MCF 10A (cell line): ENCODE measurements at regions not wholly inside any gene's neighbourhood (a gene's known extent, or its start where the extent isn't known, plus 50 kb on each side); places are given as distances from the start of the nearest gene placed in this dataset.

Source experiments
- BruUV-seq: library from RNA; stranded (reverse); fragments of 400-500 nt; replicated peaks from 2 replicates; lab custom pipeline; 2021; lab: Mats Ljungman, UMichigan
- CTCF ChIA-PET: fragments of 300-600 bp; sonication (Branson Sonifier 250); formaldehyde crosslinking; extraction: SDS; loops from one replicate; lab custom pipeline; 2021; ENCODE audit warnings: antibody characterized with exemption, inconsistent platforms; lab: Yijun Ruan, JAX
- POLR2A ChIA-PET: fragments of 300-600, 350-650 bp; sonication (Branson Sonifier 250); formaldehyde crosslinking; extraction: SDS; loops from one replicate; lab custom pipeline; 2020; ENCODE audit warnings: antibody characterized with exemption, inconsistent platforms; lab: Yijun Ruan, JAX
- DNase-seq: peaks from one replicate; pipeline ENCODE4 v3.0.0-alpha.2; 2018; ENCODE audit not compliant: unreplicated experiment
- H3K27ac Mint-ChIP-seq: one replicate; pipeline ENCODE4 v1.8.0; 2022; ENCODE audit warnings: mild to moderate bottlenecking, low read depth, mixed read lengths; ENCODE audit not compliant: unreplicated experiment
- H3K27me3 Mint-ChIP-seq: one replicate; pipeline ENCODE4 v1.8.0; 2022; ENCODE audit warnings: mixed read lengths; ENCODE audit not compliant: insufficient read depth, unreplicated experiment
- H3K36me3 Mint-ChIP-seq: one replicate; pipeline ENCODE4 v1.8.0; 2022; ENCODE audit warnings: mild to moderate bottlenecking, moderate library complexity, mixed read lengths; ENCODE audit not compliant: insufficient read depth, unreplicated experiment
- H3K4me1 Mint-ChIP-seq: one replicate; pipeline ENCODE4 v1.8.0; 2022; ENCODE audit warnings: mixed read lengths; ENCODE audit not compliant: insufficient read depth, unreplicated experiment
- H3K4me3 Mint-ChIP-seq: one replicate; pipeline ENCODE4 v1.8.0; 2022; ENCODE audit warnings: mild to moderate bottlenecking, moderate library complexity, mixed read lengths; ENCODE audit not compliant: unreplicated experiment
- H3K9me3 Mint-ChIP-seq: one replicate; pipeline ENCODE4 v1.8.0; 2022; ENCODE audit warnings: mixed read lengths; ENCODE audit not compliant: unreplicated experiment
- CTCF ChIP-seq: fragments of 200-600 bp; IDR thresholded peaks from one replicate; pipeline ENCODE4 v1.8.0; 2022; ENCODE audit warnings: antibody characterized with exemption, mild to moderate bottlenecking; ENCODE audit not compliant: unreplicated experiment
- intact Hi-C: fragments of 100-400 bp; cut with micrococcal nuclease; formaldehyde crosslinking; loops from 2 replicates; pipeline ENCODE4 v1.14.1; 2022

- Mint-ChIP-seq H3K4me3 (no peak overlapping the region), H3K27me3 (peaks cover 36% of the 10 kb centered on the region), H3K36me3 (no peaks in the 10 kb centered on the region), H3K4me1 (no peaks in the 10 kb centered on the region), H3K27ac (no peak overlapping the region), H3K9me3 (no peaks in the 10 kb centered on the region)
- DNase-seq: no peak
- ChIA-PET CTCF (interaction anchor here (1.1 kb wide), 1 partner anchor 146 kb away, joined by 3 read pairs; no protein-coding TSS in a partner anchor), POLR2A (no interaction called here)
- BruUV-seq: no TSS peak
- intact Hi-C loops: no loop called here
- TF ChIP-seq CTCF: no peak
Measured at GRCh38 chrX:95911062-95911461, 773.6 kb upstream of the DIAPH2 start.

- no peak for DNase-seq
Measured at GRCh38 chrX:95919605-95920004, 765.0 kb upstream of the DIAPH2 start.

GRCh38 chrX:95945528-95945927 is 739.1 kb upstream of the DIAPH2 start:
- Mint-ChIP-seq H3K36me3 (no peaks in the 10 kb centered on the region), H3K27me3 (peaks cover 27% of the 10 kb centered on the region), H3K27ac (no peak overlapping the region), H3K4me3 (no peak overlapping the region), H3K9me3 (no peaks in the 10 kb centered on the region), H3K4me1 (peaks cover 9% of the 10 kb centered on the region)
- DNase-seq: peak; percentile 51
- no TSS peak for BruUV-seq
- POLR2A ChIA-PET: no interaction called here
- CTCF ChIA-PET: no interaction called here
- intact Hi-C loops: no loop called here
- no peak for TF ChIP-seq CTCF

More at GRCh38 chrX:95919605-95920004, 765.0 kb upstream of the DIAPH2 start:
- H3K9me3 Mint-ChIP-seq: no peaks in the 10 kb centered on the region
- BruUV-seq: no TSS peak
- H3K4me3 Mint-ChIP-seq: no peak overlapping the region
- intact Hi-C loops: no loop called here
- H3K27ac Mint-ChIP-seq: no peak overlapping the region
- peaks cover 10% of the 10 kb centered on the region for H3K27me3 Mint-ChIP-seq
- no peak for TF ChIP-seq CTCF
- POLR2A ChIA-PET: no interaction called here
- H3K36me3 Mint-ChIP-seq: no peaks in the 10 kb centered on the region
- H3K4me1 Mint-ChIP-seq: no peaks in the 10 kb centered on the region
- CTCF ChIA-PET: interaction anchor here (1.2 kb wide), 1 partner anchor 13 kb away, joined by 3 read pairs; no protein-coding TSS in a partner anchor

- POLR2A ChIA-PET: interaction anchor here (0.6 to 1.0 kb wide), 2 partner anchors 25 to 124 kb away, joined by 3 to 7 read pairs; no protein-coding TSS in a partner anchor
- peak; percentile 82 for DNase-seq
- intact Hi-C loops: no loop called here
Measured at GRCh38 chrX:95949588-95949987, 735.1 kb upstream of the DIAPH2 start.

More at GRCh38 chrX:95949588-95949987, 735.1 kb upstream of the DIAPH2 start:
- no TSS peak for BruUV-seq
- H3K9me3 Mint-ChIP-seq: no peaks in the 10 kb centered on the region
- CTCF ChIA-PET: interaction anchor here (0.6 kb wide), 1 partner anchor 413 kb away, joined by 3 read pairs; no protein-coding TSS in a partner anchor
- no peak for TF ChIP-seq CTCF
- peaks cover 9% of the 10 kb centered on the region for H3K4me1 Mint-ChIP-seq
- no peak overlapping the region for H3K4me3 Mint-ChIP-seq
- no peaks in the 10 kb centered on the region for H3K36me3 Mint-ChIP-seq
- peaks cover 27% of the 10 kb centered on the region for H3K27me3 Mint-ChIP-seq
- no peak overlapping the region for H3K27ac Mint-ChIP-seq
